ENCODE measurements at regions not wholly inside any gene's neighbourhood (a gene's known extent, or its start where the extent isn't known, plus 50 kb on each side); places are given as distances from the start of the nearest gene placed in this dataset.

GRCh38 chr14:85214471-85214870, 315.5 kb upstream of the FLRT2 start:
- Histone ChIP-seq H3K4me1 (no peaks in the 10 kb centered on the region), H3K9me3 (no peaks in the 10 kb centered on the region), H3K27ac (no peak overlapping the region), H3K27me3 (no peaks in the 10 kb centered on the region), H3K36me3 (no peaks in the 10 kb centered on the region), H3K4me3 (no peak overlapping the region)
- DNase-seq (ENCODE audit: extremely low spot score in 2 of 2), result no peak
- TF ChIP-seq POLR2A (IDR thresholded peaks at IDR 0.05), result no peak
- TF ChIP-seq, protein P1, sequence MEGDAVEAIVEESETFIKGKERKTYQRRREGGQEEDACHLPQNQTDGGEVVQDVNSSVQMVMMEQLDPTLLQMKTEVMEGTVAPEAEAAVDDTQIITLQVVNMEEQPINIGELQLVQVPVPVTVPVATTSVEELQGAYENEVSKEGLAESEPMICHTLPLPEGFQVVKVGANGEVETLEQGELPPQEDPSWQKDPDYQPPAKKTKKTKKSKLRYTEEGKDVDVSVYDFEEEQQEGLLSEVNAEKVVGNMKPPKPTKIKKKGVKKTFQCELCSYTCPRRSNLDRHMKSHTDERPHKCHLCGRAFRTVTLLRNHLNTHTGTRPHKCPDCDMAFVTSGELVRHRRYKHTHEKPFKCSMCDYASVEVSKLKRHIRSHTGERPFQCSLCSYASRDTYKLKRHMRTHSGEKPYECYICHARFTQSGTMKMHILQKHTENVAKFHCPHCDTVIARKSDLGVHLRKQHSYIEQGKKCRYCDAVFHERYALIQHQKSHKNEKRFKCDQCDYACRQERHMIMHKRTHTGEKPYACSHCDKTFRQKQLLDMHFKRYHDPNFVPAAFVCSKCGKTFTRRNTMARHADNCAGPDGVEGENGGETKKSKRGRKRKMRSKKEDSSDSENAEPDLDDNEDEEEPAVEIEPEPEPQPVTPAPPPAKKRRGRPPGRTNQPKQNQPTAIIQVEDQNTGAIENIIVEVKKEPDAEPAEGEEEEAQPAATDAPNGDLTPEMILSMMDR (IDR thresholded peaks at IDR 0.05), result no peak
- no peak for TF ChIP-seq POLR2AphosphoS5 (IDR thresholded peaks at IDR 0.05; ENCODE audit: insufficient read depth in 1 of 2, low read depth in 1 of 2)
- intact Hi-C loops (cut with DNase I), result no loop called here

DNA sequence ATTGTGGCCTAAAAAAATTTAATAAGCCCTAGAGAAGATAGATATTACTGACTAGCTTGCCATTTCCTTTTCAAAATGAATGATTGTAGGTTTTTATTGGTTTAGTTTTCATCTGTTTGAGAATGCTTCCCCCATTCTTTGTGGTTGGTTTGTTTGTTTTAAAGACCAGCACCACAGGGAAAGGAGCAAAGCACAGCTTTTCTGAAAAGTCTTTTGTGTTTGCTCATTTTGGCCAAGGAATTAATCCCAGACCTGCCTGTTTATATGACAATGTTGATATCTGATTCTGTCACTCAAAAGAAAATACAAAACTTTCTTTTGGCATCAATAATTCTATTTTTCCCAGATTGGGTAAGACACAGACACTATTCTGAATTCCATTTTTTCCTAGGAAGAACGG, 312.5 kb upstream of the FLRT2 start:
- DNase-seq (ENCODE audit: extremely low spot score in 2 of 2), result no peak
- no peaks in the 10 kb centered on the region for H3K9me3 ChIP-seq
- H3K4me3 ChIP-seq, result no peak overlapping the region
- H3K4me1 ChIP-seq, result no peaks in the 10 kb centered on the region
- H3K27ac ChIP-seq, result no peak overlapping the region
- no peak for TF ChIP-seq POLR2AphosphoS5 (IDR thresholded peaks at IDR 0.05; ENCODE audit: insufficient read depth in 1 of 2, low read depth in 1 of 2)
- no peak for TF ChIP-seq POLR2A (IDR thresholded peaks at IDR 0.05)
- TF ChIP-seq, protein P1 (IDR thresholded peaks at IDR 0.05), result no peak
- H3K36me3 ChIP-seq, result no peaks in the 10 kb centered on the region
- H3K27me3 ChIP-seq, result no peaks in the 10 kb centered on the region
- intact Hi-C loops (cut with DNase I), result no loop called here

- no peaks in the 10 kb centered on the region for H3K9me3 ChIP-seq
- DNase-seq (ENCODE audit: extremely low spot score in 2 of 2), result no peak
- TF ChIP-seq, protein P1 (IDR thresholded peaks at IDR 0.05), result no peak
- no peak for TF ChIP-seq POLR2AphosphoS5 (IDR thresholded peaks at IDR 0.05; ENCODE audit: insufficient read depth in 1 of 2, low read depth in 1 of 2)
- no peak for TF ChIP-seq POLR2A (IDR thresholded peaks at IDR 0.05)
These were observed 311.0 kb upstream of the FLRT2 start for GRCh38 chr14:85218982-85219381.

GRCh38 chr14:85221832-85222231, 308.1 kb upstream of the FLRT2 start:
- Histone ChIP-seq H3K27me3 (no peaks in the 10 kb centered on the region), H3K9me3 (no peaks in the 10 kb centered on the region), H3K27ac (no peak overlapping the region), H3K36me3 (no peaks in the 10 kb centered on the region), H3K4me3 (no peak overlapping the region), H3K4me1 (no peaks in the 10 kb centered on the region)
- TF ChIP-seq, protein P1 (IDR thresholded peaks at IDR 0.05), result no peak
- TF ChIP-seq POLR2A (IDR thresholded peaks at IDR 0.05) (no peak), POLR2AphosphoS5 (IDR thresholded peaks at IDR 0.05; ENCODE audit: insufficient read depth in 1 of 2, low read depth in 1 of 2) (no peak)
- no peak for DNase-seq (ENCODE audit: extremely low spot score in 2 of 2)
- intact Hi-C loops (cut with DNase I), result no loop called here

More at GRCh38 chr14:85218982-85219381, 311.0 kb upstream of the FLRT2 start:
- Histone ChIP-seq H3K27ac (no peak overlapping the region), H3K4me1 (no peaks in the 10 kb centered on the region), H3K36me3 (no peaks in the 10 kb centered on the region), H3K27me3 (no peaks in the 10 kb centered on the region), H3K4me3 (no peak overlapping the region)
- intact Hi-C loops (cut with DNase I), result no loop called here

GRCh38 chr14:85222341-85222740, 307.6 kb upstream of the FLRT2 start:
- H3K27ac ChIP-seq, result no peak overlapping the region
- no peaks in the 10 kb centered on the region for H3K27me3 ChIP-seq
- intact Hi-C loops (cut with DNase I), result no loop called here
- H3K4me1 ChIP-seq, result no peaks in the 10 kb centered on the region
- no peak overlapping the region for H3K4me3 ChIP-seq
- TF ChIP-seq POLR2AphosphoS5 (IDR thresholded peaks at IDR 0.05; ENCODE audit: insufficient read depth in 1 of 2, low read depth in 1 of 2) (no peak), POLR2A (IDR thresholded peaks at IDR 0.05) (no peak)
- TF ChIP-seq, protein P1 (IDR thresholded peaks at IDR 0.05), result no peak
- no peak for DNase-seq (ENCODE audit: extremely low spot score in 2 of 2)
- no peaks in the 10 kb centered on the region for H3K9me3 ChIP-seq
- H3K36me3 ChIP-seq, result no peaks in the 10 kb centered on the region

Measured in vagina (tissue), 2 donors.